ENCODE measurements at regions not wholly inside any gene's neighbourhood (a gene's known extent, or its start where the extent isn't known, plus 50 kb on each side); places are given as distances from the start of the nearest gene placed in this dataset.
"Not testable (repeated sequence)": the region's sequence is repeated elsewhere in the genome, so short reads cannot be mapped to it uniquely, and the experiment has no call there.

GRCh38 chr2:167781629-167782028 is 465.8 kb downstream of the STK39 start:
- not testable (repeated sequence) for TF ChIP-seq CTCF, EP300, POLR2A (IDR thresholded peaks at IDR 0.05)
